ENCODE measurements at regions not wholly inside any gene's neighbourhood (a gene's known extent, or its start where the extent isn't known, plus 50 kb on each side); places are given as distances from the start of the nearest gene placed in this dataset.

DNA sequence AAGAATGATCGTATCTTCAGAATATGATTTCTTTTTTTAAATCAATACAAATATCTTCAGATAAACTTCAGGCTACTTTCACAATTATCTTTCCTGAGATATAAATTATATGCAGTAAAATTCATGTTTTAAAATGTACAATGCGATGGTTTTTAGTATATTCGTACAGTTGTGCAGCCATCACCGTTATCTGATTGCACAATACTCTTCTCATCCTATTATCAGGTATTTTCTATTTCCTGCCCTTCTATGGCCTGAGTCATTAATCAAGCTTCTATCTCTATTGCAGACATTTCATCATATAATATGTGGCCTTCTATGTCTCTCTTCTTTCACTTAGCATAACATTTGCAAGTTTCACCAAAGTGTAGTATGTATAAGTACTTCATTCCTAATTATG, 1360.2 kb upstream of the SLC10A2 start:
- TF ChIP-seq, protein P1, sequence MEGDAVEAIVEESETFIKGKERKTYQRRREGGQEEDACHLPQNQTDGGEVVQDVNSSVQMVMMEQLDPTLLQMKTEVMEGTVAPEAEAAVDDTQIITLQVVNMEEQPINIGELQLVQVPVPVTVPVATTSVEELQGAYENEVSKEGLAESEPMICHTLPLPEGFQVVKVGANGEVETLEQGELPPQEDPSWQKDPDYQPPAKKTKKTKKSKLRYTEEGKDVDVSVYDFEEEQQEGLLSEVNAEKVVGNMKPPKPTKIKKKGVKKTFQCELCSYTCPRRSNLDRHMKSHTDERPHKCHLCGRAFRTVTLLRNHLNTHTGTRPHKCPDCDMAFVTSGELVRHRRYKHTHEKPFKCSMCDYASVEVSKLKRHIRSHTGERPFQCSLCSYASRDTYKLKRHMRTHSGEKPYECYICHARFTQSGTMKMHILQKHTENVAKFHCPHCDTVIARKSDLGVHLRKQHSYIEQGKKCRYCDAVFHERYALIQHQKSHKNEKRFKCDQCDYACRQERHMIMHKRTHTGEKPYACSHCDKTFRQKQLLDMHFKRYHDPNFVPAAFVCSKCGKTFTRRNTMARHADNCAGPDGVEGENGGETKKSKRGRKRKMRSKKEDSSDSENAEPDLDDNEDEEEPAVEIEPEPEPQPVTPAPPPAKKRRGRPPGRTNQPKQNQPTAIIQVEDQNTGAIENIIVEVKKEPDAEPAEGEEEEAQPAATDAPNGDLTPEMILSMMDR (IDR thresholded peaks at IDR 0.05): no peak
- TF ChIP-seq POLR2AphosphoS5 (IDR thresholded peaks at IDR 0.05): no peak
- no peak for TF ChIP-seq POLR2A (IDR thresholded peaks at IDR 0.05)
- TF ChIP-seq EP300 (IDR thresholded peaks at IDR 0.05): no peak

Measured in gastroesophageal sphincter (tissue), 3 donors.